ENCODE measurements at regions not wholly inside any gene's neighbourhood (a gene's known extent, or its start where the extent isn't known, plus 50 kb on each side); places are given as distances from the start of the nearest gene placed in this dataset.
"Not testable (repeated sequence)": the region's sequence is repeated elsewhere in the genome, so short reads cannot be mapped to it uniquely, and the experiment has no call there.

GRCh38 chr13:91050970-91051369, 296.5 kb upstream of the MIR17HG start:
- Mint-ChIP-seq H3K4me1 (no peaks in the 10 kb centered on the region), H3K9me3 (peaks cover 4% of the 10 kb centered on the region), H3K36me3 (ENCODE audit: low read depth) (no peaks in the 10 kb centered on the region), H3K27ac (no peak overlapping the region), H3K4me3 (no peak overlapping the region), H3K27me3 (no peaks in the 10 kb centered on the region)
- ChIA-PET POLR2A (no interaction called here), CTCF (no interaction called here)
- ATAC-seq (ENCODE audit: low read depth), result no peak
- intact Hi-C loops (cut with micrococcal nuclease), result no loop called here
- TF ChIP-seq, protein P1, sequence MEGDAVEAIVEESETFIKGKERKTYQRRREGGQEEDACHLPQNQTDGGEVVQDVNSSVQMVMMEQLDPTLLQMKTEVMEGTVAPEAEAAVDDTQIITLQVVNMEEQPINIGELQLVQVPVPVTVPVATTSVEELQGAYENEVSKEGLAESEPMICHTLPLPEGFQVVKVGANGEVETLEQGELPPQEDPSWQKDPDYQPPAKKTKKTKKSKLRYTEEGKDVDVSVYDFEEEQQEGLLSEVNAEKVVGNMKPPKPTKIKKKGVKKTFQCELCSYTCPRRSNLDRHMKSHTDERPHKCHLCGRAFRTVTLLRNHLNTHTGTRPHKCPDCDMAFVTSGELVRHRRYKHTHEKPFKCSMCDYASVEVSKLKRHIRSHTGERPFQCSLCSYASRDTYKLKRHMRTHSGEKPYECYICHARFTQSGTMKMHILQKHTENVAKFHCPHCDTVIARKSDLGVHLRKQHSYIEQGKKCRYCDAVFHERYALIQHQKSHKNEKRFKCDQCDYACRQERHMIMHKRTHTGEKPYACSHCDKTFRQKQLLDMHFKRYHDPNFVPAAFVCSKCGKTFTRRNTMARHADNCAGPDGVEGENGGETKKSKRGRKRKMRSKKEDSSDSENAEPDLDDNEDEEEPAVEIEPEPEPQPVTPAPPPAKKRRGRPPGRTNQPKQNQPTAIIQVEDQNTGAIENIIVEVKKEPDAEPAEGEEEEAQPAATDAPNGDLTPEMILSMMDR (IDR thresholded peaks at IDR 0.05), result no peak
- no peak for DNase-seq

DNA sequence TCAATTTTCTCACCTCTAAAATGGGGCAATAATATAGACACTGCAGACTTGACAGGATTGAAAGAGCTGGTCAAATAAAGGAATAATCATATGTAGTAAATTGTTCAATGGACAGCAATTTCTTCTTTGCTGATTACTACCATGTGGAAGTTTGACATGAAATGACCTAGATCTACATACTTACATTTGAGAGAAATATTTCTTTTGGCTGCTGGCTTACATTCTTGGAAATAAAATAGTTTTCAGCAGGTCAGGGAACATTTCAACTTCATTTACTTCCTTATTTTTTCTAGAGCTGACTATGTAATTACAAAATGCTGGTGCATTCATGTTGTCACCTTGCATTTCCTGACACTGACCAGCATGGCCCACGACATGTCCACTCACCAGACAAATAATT, 294.6 kb upstream of the MIR17HG start:
- intact Hi-C loops (cut with micrococcal nuclease), result no loop called here
- Mint-ChIP-seq H3K36me3 (ENCODE audit: low read depth) (no peaks in the 10 kb centered on the region), H3K27me3 (no peaks in the 10 kb centered on the region), H3K4me1 (no peaks in the 10 kb centered on the region), H3K9me3 (peaks cover 4% of the 10 kb centered on the region), H3K27ac (no peak overlapping the region), H3K4me3 (no peak overlapping the region)
- ATAC-seq (ENCODE audit: low read depth) (no peak), DNase-seq (no peak)
- POLR2A ChIA-PET, result no interaction called here
- CTCF ChIA-PET, result no interaction called here
- TF ChIP-seq, protein P1 (IDR thresholded peaks at IDR 0.05), result no peak

GRCh38 chr13:91053318-91054065, 294.0 kb upstream of the MIR17HG start:
- intact Hi-C loops (cut with micrococcal nuclease), result no loop called here
- peaks cover 4% of the 10 kb centered on the region for H3K9me3 Mint-ChIP-seq
- POLR2A ChIA-PET, result no interaction called here
- no peak for DNase-seq
- no peaks in the 10 kb centered on the region for H3K4me1 Mint-ChIP-seq
- no peak for ATAC-seq (ENCODE audit: low read depth)
- CTCF ChIA-PET, result no interaction called here
- H3K27me3 Mint-ChIP-seq, result no peaks in the 10 kb centered on the region
- H3K27ac Mint-ChIP-seq, result no peak overlapping the region
- no peaks in the 10 kb centered on the region for H3K36me3 Mint-ChIP-seq (ENCODE audit: low read depth)
- no peak overlapping the region for H3K4me3 Mint-ChIP-seq
- TF ChIP-seq, protein P1 (IDR thresholded peaks at IDR 0.05), result no peak

- intact Hi-C loops (cut with micrococcal nuclease), result no loop called here
- Mint-ChIP-seq H3K27me3 (no peaks in the 10 kb centered on the region), H3K4me1 (no peaks in the 10 kb centered on the region), H3K36me3 (ENCODE audit: low read depth) (no peaks in the 10 kb centered on the region), H3K9me3 (peaks cover 9% of the 10 kb centered on the region), H3K27ac (no peak overlapping the region), H3K4me3 (no peak overlapping the region)
- TF ChIP-seq, protein P1 (IDR thresholded peaks at IDR 0.05), result no peak
- DNase-seq, result no peak
- ChIA-PET CTCF (no interaction called here), POLR2A (no interaction called here)
- ATAC-seq (ENCODE audit: low read depth), result no peak
Measured at GRCh38 chr13:91054902-91055301, 292.6 kb upstream of the MIR17HG start.

GRCh38 chr13:91056746-91057145, 290.7 kb upstream of the MIR17HG start:
- ChIA-PET CTCF (no interaction called here), POLR2A (no interaction called here)
- no peak for DNase-seq
- TF ChIP-seq, protein P1 (IDR thresholded peaks at IDR 0.05), result no peak
- H3K4me3 Mint-ChIP-seq, result no peak overlapping the region
- H3K27ac Mint-ChIP-seq, result no peak overlapping the region
- ATAC-seq (ENCODE audit: low read depth), result no peak
- intact Hi-C loops (cut with micrococcal nuclease), result no loop called here
- no peaks in the 10 kb centered on the region for H3K36me3 Mint-ChIP-seq (ENCODE audit: low read depth)
- H3K9me3 Mint-ChIP-seq, result peaks cover 5% of the 10 kb centered on the region
- no peaks in the 10 kb centered on the region for H3K4me1 Mint-ChIP-seq
- no peaks in the 10 kb centered on the region for H3K27me3 Mint-ChIP-seq

DNA sequence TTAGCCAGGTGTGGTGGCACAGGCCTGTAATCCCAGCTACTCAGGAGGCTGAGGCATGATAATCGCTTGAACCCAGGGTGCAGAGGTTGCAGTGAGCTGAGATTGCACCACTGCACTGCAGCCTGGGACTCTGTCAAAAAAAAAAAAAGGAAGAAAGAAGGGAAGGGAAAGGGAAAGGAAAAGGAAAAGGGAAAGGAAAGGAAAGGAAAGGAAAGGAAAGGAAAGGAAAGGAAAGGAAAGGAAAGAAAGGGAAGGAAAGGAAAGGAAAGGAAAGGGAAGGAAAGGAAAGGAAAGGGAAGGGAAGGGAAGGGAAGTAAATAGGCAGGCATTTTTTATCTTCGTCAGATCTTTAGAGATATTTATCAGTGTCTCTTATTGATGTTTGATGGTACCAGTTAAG, 290.0 kb upstream of the MIR17HG start:
- H3K27ac Mint-ChIP-seq; H3K4me3 Mint-ChIP-seq; H3K9me3 Mint-ChIP-seq; DNase-seq; ATAC-seq (ENCODE audit: low read depth); H3K36me3 Mint-ChIP-seq (ENCODE audit: low read depth); intact Hi-C loops (cut with micrococcal nuclease); H3K4me1 Mint-ChIP-seq; POLR2A ChIA-PET; H3K27me3 Mint-ChIP-seq; CTCF ChIA-PET: not testable (repeated sequence)
